ENCODE measurements at regions not wholly inside any gene's neighbourhood (a gene's known extent, or its start where the extent isn't known, plus 50 kb on each side); places are given as distances from the start of the nearest gene placed in this dataset.

DNA sequence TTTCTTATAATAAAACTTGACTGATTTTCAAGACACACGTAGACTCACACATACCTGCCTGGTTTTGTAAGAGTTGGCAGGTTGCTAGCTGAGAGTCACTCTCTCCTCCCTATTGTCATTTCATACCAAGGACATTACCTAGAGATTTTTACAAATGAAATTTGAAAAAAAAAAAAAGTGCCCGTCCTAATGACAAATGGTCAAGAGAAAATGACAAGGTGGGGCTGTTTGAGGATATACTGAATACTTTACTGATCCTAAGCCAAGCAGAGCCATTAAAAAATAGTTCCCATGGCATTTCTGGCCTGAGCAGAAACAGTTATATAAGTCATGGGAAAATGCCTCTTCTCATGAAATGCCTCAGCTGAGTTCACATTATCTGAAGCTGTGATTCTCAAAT, 150.2 kb downstream of the DYRK2 start:
- H3K4me1 ChIP-seq, result peaks cover 6 to 56% (median 16%) of the 10 kb centered on the region in 3 donors
- 21 to 36% methylated on average over 2 of the region's 2 CpGs for WGBS, 2 donors (ENCODE audit: low coverage in 1 of 2)
- H3K36me3 ChIP-seq, result no peaks in the 10 kb centered on the region
- H3K4me3 ChIP-seq, result no peak overlapping the region
- no peaks in the 10 kb centered on the region for H3K9me3 ChIP-seq
- TF ChIP-seq POLR2AphosphoS5 (IDR thresholded peaks at IDR 0.05) (no peak), EP300 (IDR thresholded peaks at IDR 0.05) (no peak), POLR2A (IDR thresholded peaks at IDR 0.05) (no peak)
- TF ChIP-seq, protein P1, sequence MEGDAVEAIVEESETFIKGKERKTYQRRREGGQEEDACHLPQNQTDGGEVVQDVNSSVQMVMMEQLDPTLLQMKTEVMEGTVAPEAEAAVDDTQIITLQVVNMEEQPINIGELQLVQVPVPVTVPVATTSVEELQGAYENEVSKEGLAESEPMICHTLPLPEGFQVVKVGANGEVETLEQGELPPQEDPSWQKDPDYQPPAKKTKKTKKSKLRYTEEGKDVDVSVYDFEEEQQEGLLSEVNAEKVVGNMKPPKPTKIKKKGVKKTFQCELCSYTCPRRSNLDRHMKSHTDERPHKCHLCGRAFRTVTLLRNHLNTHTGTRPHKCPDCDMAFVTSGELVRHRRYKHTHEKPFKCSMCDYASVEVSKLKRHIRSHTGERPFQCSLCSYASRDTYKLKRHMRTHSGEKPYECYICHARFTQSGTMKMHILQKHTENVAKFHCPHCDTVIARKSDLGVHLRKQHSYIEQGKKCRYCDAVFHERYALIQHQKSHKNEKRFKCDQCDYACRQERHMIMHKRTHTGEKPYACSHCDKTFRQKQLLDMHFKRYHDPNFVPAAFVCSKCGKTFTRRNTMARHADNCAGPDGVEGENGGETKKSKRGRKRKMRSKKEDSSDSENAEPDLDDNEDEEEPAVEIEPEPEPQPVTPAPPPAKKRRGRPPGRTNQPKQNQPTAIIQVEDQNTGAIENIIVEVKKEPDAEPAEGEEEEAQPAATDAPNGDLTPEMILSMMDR (IDR thresholded peaks at IDR 0.05), result no peak
- H3K27me3 ChIP-seq, result no peaks in the 10 kb centered on the region
- ATAC-seq, result no peak
- peak overlapping the region in 3 of 4 donors; percentile 56 to 70 (median 62) for H3K27ac ChIP-seq

DNA sequence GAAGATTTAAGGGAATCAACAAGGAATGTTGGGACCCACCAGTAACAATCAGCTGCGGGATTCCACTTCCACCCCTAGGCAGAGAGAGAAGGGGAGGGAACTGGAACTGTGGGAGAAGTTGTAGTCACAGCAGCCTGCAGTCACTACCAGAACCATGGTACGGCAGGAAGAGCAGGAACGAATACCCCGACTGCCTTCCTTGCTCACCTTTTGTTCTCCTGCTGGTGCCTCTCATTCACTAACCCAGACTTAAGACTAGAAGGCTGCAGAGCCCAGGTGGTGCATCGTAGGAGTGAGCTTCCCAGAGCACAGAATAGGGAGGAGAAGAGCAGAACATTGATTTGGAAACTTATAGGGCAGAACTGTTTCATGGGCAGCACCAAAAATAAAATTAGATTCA, 154.2 kb downstream of the DYRK2 start:
- H3K27me3 ChIP-seq, result no peaks in the 10 kb centered on the region
- peaks cover 5 to 51% (median 9%) of the 10 kb centered on the region in 3 donors for H3K4me1 ChIP-seq
- no peaks in the 10 kb centered on the region for H3K9me3 ChIP-seq
- H3K36me3 ChIP-seq, result no peaks in the 10 kb centered on the region
- no peak overlapping the region for H3K4me3 ChIP-seq
- 54 to 72% methylated on average over 5 of the region's 5 CpGs for WGBS, 2 donors (ENCODE audit: low coverage in 1 of 2)
- TF ChIP-seq, protein P1 (IDR thresholded peaks at IDR 0.05), result no peak
- TF ChIP-seq POLR2AphosphoS5 (IDR thresholded peaks at IDR 0.05), result no peak
- TF ChIP-seq EP300 (IDR thresholded peaks at IDR 0.05), result no peak
- no peak for TF ChIP-seq POLR2A (IDR thresholded peaks at IDR 0.05)
- ATAC-seq, result no peak
- H3K27ac ChIP-seq, result peak overlapping the region in 3 of 4 donors; percentile 61 to 75 (median 62)

DNA sequence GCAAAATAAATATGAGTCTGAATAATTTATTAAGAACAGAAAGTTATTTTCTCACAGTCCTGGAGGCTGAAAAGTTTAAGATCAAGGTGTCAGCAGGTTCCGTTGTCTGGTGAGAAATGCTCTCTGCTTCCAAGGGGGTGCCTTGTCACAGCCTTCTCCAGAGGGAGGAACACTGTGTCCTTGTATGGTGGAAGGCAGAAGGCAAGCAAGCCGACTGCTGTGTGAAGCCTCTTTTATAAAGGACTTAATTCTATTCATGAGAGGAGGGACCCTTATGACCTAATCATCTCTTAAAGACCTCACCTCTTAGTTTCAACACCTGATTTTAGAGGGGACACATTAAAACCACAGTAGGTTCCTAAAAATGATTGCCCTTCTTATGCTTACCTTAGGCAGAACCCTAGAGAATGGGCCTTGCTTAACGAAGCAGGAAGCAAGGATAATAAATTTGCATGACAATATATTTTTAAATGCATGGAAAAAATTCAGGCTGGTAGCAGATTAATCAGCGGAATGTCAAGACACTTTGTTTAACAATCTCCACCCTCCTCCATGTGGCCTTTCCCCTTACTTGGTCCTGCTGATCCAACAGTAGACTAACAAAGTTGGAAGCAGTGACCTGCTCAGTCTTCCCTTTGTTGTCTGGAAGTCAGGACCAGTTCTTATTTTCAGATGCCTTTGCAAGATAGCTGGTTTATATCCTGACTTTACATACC, 154.9 kb downstream of the DYRK2 start:
- Histone ChIP-seq H3K9me3 (no peaks in the 10 kb centered on the region), H3K27ac (peak overlapping the region; percentile 23 to 75 (median 62)), H3K36me3 (no peaks in the 10 kb centered on the region), H3K27me3 (no peaks in the 10 kb centered on the region), H3K4me1 (peaks cover 3 to 51% (median 5%) of the 10 kb centered on the region in 3 donors), H3K4me3 (no peak overlapping the region)
- no peak for ATAC-seq
- TF ChIP-seq EP300 (IDR thresholded peaks at IDR 0.05), result no peak
- TF ChIP-seq POLR2AphosphoS5 (IDR thresholded peaks at IDR 0.05), result no peak
- WGBS, 2 donors (ENCODE audit: low coverage in 1 of 2), result 20 to 58% methylated on average over 1 to 4 of the region's 4 CpGs

DNA sequence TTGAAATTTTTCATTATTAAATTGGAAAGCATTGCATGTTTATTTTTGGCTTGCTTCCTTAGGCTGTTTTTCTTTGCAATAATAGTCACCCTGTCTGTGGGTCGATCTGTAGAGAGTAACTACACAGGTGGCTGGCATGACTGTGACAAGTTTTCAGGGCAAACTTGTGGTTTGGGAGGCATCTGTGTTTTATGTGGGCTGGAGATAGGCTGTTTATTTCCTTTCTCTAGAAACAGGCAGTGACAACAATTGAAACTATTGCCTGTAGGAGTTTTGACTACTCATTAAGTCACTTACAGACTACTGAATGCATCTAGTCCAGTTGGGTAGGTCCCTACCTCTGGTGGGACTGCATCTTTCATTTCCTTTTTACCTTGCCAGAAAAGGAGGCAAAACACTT, 155.6 kb downstream of the DYRK2 start:
- no peak for ATAC-seq
- 33 to 36% methylated on average over 1 of the region's 1 CpG for WGBS, 2 donors (ENCODE audit: low coverage in 1 of 2)
- Histone ChIP-seq H3K4me1 (peaks cover 0 to 49% (median 1%) of the 10 kb centered on the region in 3 donors), H3K27ac (peak overlapping the region in 2 of 4 donors; percentile 1 to 75), H3K4me3 (no peak overlapping the region), H3K27me3 (no peaks in the 10 kb centered on the region), H3K36me3 (no peaks in the 10 kb centered on the region), H3K9me3 (no peaks in the 10 kb centered on the region)
- TF ChIP-seq POLR2AphosphoS5 (IDR thresholded peaks at IDR 0.05), result no peak
- no peak for TF ChIP-seq POLR2A (IDR thresholded peaks at IDR 0.05)
- TF ChIP-seq, protein P1 (IDR thresholded peaks at IDR 0.05), result no peak
- TF ChIP-seq EP300 (IDR thresholded peaks at IDR 0.05), result no peak

DNA sequence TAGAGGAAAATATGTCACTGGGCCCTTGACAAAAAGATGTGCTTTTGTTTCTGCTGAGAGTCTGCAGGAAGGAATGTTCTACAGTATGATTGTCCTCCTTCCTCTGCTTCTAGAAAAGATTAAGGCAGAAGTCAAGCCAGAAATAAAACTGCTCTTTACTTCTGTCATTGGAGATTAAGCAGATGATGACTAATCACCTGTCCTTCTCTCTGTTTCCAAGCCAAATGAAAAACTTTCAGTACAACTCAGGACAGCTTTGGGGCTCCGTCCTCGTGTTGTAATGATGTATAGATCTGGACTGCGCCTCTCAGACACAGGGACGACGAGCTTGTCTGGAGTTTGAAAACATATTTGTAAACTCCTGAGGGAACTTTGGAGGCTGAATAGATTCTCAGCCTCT, 159.3 kb downstream of the DYRK2 start:
- Histone ChIP-seq H3K27me3 (no peaks in the 10 kb centered on the region), H3K9me3 (no peaks in the 10 kb centered on the region), H3K27ac (peak overlapping the region in 3 of 4 donors; percentile 57 to 80 (median 69)), H3K36me3 (no peaks in the 10 kb centered on the region), H3K4me3 (no peak overlapping the region), H3K4me1 (peaks cover 0 to 39% (median 0%) of the 10 kb centered on the region in 3 donors)
- peak; percentile 59 for ATAC-seq
- peak; percentile 77 for TF ChIP-seq POLR2AphosphoS5 (IDR thresholded peaks at IDR 0.05)
- TF ChIP-seq, protein P1 (IDR thresholded peaks at IDR 0.05), result no peak
- 8 to 45% methylated on average over 5 of the region's 5 CpGs for WGBS, 2 donors (ENCODE audit: low coverage in 1 of 2)

Data from gastroesophageal sphincter (tissue), 4 donors.